OCI-LY3 (cell line): ENCODE measurements at regions not wholly inside any gene's neighbourhood (a gene's known extent, or its start where the extent isn't known, plus 50 kb on each side); places are given as distances from the start of the nearest gene placed in this dataset.
"Not testable (repeated sequence)": the region's sequence is repeated elsewhere in the genome, so short reads cannot be mapped to it uniquely, and the experiment has no call there.

Experiments
- H2AFZ ChIP-seq: fragments of 200-600, 300-600 bp; shearing (Covaris generic); 2 replicates; pipeline ENCODE4 v1.6.0; 2014; ENCODE audit warnings: antibody characterized with exemption, low read depth, low read length
- H3K27ac ChIP-seq: fragments of 200-600, 300-600 bp; sonication (generic); 2 replicates; pipeline ENCODE4 v1.5.1; 2014; ENCODE audit warnings: mild to moderate bottlenecking, low read length, moderate library complexity, mixed read lengths
- H3K27me3 ChIP-seq: fragments of 200-600, 300-600 bp; sonication (generic); 2 replicates; pipeline ENCODE4 v1.6.1; 2014; ENCODE audit warnings: low read depth, low read length, mixed read lengths
- H3K36me3 ChIP-seq: fragments of 200-600, 300-600 bp; sonication (generic); replicated peaks from 2 replicates; pipeline ENCODE3; 2014; ENCODE audit warnings: low read depth, low read length, mixed read lengths
- H3K4me1 ChIP-seq: fragments of 300-600, 200-600 bp; sonication (generic); 2 replicates; pipeline ENCODE4 v1.6.1; 2014; ENCODE audit warnings: low read length, mixed read lengths
- H3K4me2 ChIP-seq: fragments of 200-600, 300-600 bp; sonication (generic); 2 replicates; pipeline ENCODE4 v1.6.1; 2014; ENCODE audit warnings: low read length, mixed read lengths
- H3K4me3 ChIP-seq: fragments of 300-600, 200-600 bp; sonication (generic); 2 replicates; pipeline ENCODE4 v1.5.1; 2014; ENCODE audit warnings: antibody characterized with exemption, mild to moderate bottlenecking, low read length, moderate library complexity
- H3K79me2 ChIP-seq: fragments of 300-600, 200-600 bp; shearing (Covaris generic); 2 replicates; pipeline ENCODE4 v1.6.1; 2014; ENCODE audit warnings: mild to moderate bottlenecking, low read length, mixed read lengths
- H3K9ac ChIP-seq: fragments of 300-600, 200-600 bp; shearing (Covaris generic); 2 replicates; pipeline ENCODE4 v1.6.0; 2014; ENCODE audit warnings: mild to moderate bottlenecking, low read length, moderate library complexity
- H3K9me3 ChIP-seq: fragments of 200-600, 300-600 bp; shearing (Covaris generic); 2 replicates; pipeline ENCODE4 v1.6.1; 2014; ENCODE audit warnings: low read length, mixed read lengths; ENCODE audit not compliant: insufficient read depth
- H4K20me1 ChIP-seq: fragments of 200-600, 300-600 bp; sonication (generic); 2 replicates; pipeline ENCODE4 v1.6.1; 2016; ENCODE audit warnings: low read length, mixed read lengths; ENCODE audit not compliant: insufficient read depth
- CTCF ChIP-seq: fragments of 200-600, 300-600 bp; sonication (generic); IDR thresholded peaks from 2 replicates; pipeline ENCODE4 v1.5.1; 2014; ENCODE audit warnings: antibody characterized with exemption, low read length, low read depth
- EZH2phosphoT487 ChIP-seq: fragments of 200-600 bp; shearing (Covaris generic); IDR thresholded peaks from 2 replicates; pipeline ENCODE4 v1.6.1; 2018; ENCODE audit warnings: antibody characterized with exemption, mixed run types, low read depth

- H3K27ac ChIP-seq: no peak overlapping the region
- H3K9ac ChIP-seq: no peak overlapping the region
- H4K20me1 ChIP-seq: no peaks in the 10 kb centered on the region
- H3K9me3 ChIP-seq: peaks cover 10% of the 10 kb centered on the region; the same call in 1 of the 2 replicates
- H3K4me1 ChIP-seq: no peaks in the 10 kb centered on the region
- no peaks in the 10 kb centered on the region for H3K27me3 ChIP-seq
- H3K36me3 ChIP-seq: no peaks in the 10 kb centered on the region
- H3K79me2 ChIP-seq: no peaks in the 10 kb centered on the region
- H3K4me2 ChIP-seq: no peak overlapping the region
- no peak overlapping the region for H3K4me3 ChIP-seq
- H2AFZ ChIP-seq: no peak overlapping the region
- TF ChIP-seq EZH2phosphoT487 (no peak), CTCF (no peak)
Observed at GRCh38 chr5:124021066-124021641, 509.2 kb downstream of the CSNK1G3 start.

- H2AFZ ChIP-seq, H3K27me3 ChIP-seq, H3K36me3 ChIP-seq, H3K79me2 ChIP-seq, H3K9ac ChIP-seq, H4K20me1 ChIP-seq, H3K4me1 ChIP-seq, H3K4me3 ChIP-seq, H3K4me2 ChIP-seq, H3K27ac ChIP-seq: not testable (repeated sequence)
- H3K9me3 ChIP-seq: peaks cover 10% of the 10 kb centered on the region; the same call in 1 of the 2 replicates
Observed at GRCh38 chr5:124017321-124017720, 505.3 kb downstream of the CSNK1G3 start.

- Histone ChIP-seq H4K20me1 (no peaks in the 10 kb centered on the region), H3K27ac (no peak overlapping the region), H2AFZ (no peak overlapping the region), H3K27me3 (no peaks in the 10 kb centered on the region), H3K9ac (no peak overlapping the region), H3K4me1 (no peaks in the 10 kb centered on the region), H3K4me2 (no peak overlapping the region), H3K4me3 (no peak overlapping the region), H3K79me2 (no peaks in the 10 kb centered on the region), H3K9me3 (peaks cover 13% of the 10 kb centered on the region; the same call in 1 of the 2 replicates), H3K36me3 (peaks cover 9% of the 10 kb centered on the region)
- no peak for TF ChIP-seq EZH2phosphoT487
- no peak for TF ChIP-seq CTCF
Observed at GRCh38 chr5:124007675-124008398, 495.9 kb downstream of the CSNK1G3 start.

GRCh38 chr5:124001036-124001615, 489.1 kb downstream of the CSNK1G3 start:
- no peak overlapping the region for H3K4me3 ChIP-seq
- H2AFZ ChIP-seq: no peak overlapping the region
- H3K79me2 ChIP-seq: no peaks in the 10 kb centered on the region
- H3K4me1 ChIP-seq: no peaks in the 10 kb centered on the region
- no peaks in the 10 kb centered on the region for H3K9me3 ChIP-seq
- no peaks in the 10 kb centered on the region for H3K27me3 ChIP-seq
- H3K27ac ChIP-seq: no peak overlapping the region
- H4K20me1 ChIP-seq: no peaks in the 10 kb centered on the region
- H3K4me2 ChIP-seq: no peak overlapping the region
- TF ChIP-seq EZH2phosphoT487: no peak
- no peak for TF ChIP-seq CTCF
- no peak overlapping the region for H3K9ac ChIP-seq
- H3K36me3 ChIP-seq: peaks cover 2% of the 10 kb centered on the region
